Astrocyte (in vitro differentiated cells and primary cell): ENCODE measurements at regions not wholly inside any gene's neighbourhood (a gene's known extent, or its start where the extent isn't known, plus 50 kb on each side); places are given as distances from the start of the nearest gene placed in this dataset.
"Not testable (repeated sequence)": the region's sequence is repeated elsewhere in the genome, so short reads cannot be mapped to it uniquely, and the experiment has no call there.

Experiments
- EZH2 ChIP-seq: IDR thresholded peaks from 2 replicates; pipeline ENCODE4 v1.6.1; 2012; ENCODE audit warnings: mild to moderate bottlenecking, low read length, inconsistent platforms; ENCODE audit not compliant: insufficient read depth
- TF ChIP-seq, protein P1 (sequence below): IDR thresholded peaks from 2 replicates; pipeline ENCODE4 v1.5.1; 2011; ENCODE audit warnings: low read depth, mild to moderate bottlenecking, inconsistent platforms, low read length, moderate library complexity; ENCODE audit not compliant: insufficient read depth

DNA sequence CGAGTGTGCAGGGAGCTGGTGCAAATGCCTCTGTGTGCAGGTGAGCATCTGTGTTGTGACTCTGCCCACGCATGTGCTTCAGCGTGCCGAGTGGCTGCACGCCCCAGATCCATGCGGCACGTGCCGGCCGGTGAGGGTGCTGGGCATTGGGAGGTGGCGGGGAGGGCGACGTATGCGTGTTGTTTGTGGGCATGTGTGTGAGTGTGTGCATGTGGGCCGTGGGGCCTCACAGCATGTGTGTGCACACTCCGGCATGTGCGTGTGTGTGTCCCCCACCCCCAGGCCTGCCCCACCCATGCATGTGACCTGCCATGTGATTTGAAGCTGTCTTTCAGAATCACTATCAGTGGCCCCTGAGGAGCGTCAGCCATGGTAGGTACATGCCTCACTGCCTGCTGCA, 97.7 kb upstream of the ZSCAN2 start:
- TF ChIP-seq, protein P1, sequence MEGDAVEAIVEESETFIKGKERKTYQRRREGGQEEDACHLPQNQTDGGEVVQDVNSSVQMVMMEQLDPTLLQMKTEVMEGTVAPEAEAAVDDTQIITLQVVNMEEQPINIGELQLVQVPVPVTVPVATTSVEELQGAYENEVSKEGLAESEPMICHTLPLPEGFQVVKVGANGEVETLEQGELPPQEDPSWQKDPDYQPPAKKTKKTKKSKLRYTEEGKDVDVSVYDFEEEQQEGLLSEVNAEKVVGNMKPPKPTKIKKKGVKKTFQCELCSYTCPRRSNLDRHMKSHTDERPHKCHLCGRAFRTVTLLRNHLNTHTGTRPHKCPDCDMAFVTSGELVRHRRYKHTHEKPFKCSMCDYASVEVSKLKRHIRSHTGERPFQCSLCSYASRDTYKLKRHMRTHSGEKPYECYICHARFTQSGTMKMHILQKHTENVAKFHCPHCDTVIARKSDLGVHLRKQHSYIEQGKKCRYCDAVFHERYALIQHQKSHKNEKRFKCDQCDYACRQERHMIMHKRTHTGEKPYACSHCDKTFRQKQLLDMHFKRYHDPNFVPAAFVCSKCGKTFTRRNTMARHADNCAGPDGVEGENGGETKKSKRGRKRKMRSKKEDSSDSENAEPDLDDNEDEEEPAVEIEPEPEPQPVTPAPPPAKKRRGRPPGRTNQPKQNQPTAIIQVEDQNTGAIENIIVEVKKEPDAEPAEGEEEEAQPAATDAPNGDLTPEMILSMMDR = not testable (repeated sequence)
- TF ChIP-seq EZH2 = not testable (repeated sequence)
